SK-N-SH treated with all-trans-retinoic acid at 6 μM for 48 hours (cell line): ENCODE measurements at regions not wholly inside any gene's neighbourhood (a gene's known extent, or its start where the extent isn't known, plus 50 kb on each side); places are given as distances from the start of the nearest gene placed in this dataset.

Experiments
- CREB5 ChIP-seq: fragments of 250-450 bp; sonication (Bioruptor Pico); IDR thresholded peaks from 2 replicates; pipeline ENCODE4 v1.5.1; 2020; ENCODE audit warnings: low read depth, mild to moderate bottlenecking, moderate library complexity
- PATZ1 ChIP-seq: fragments of 250-450 bp; sonication (Bioruptor Pico); IDR thresholded peaks from 2 replicates; pipeline ENCODE4 v1.8.0; 2020; ENCODE audit warnings: mild to moderate bottlenecking, moderate library complexity, borderline replicate concordance
- PPARA ChIP-seq: fragments of 250-450 bp; sonication (Bioruptor Pico); IDR thresholded peaks from 2 replicates; pipeline ENCODE4 v1.5.0; 2020; ENCODE audit warnings: mild to moderate bottlenecking, borderline replicate concordance

- TF ChIP-seq CREB5 (CRISPR knock-in tag): no peak
- no peak for TF ChIP-seq PATZ1 (CRISPR knock-in tag)
- no peak for TF ChIP-seq PPARA (CRISPR knock-in tag)
Observed at GRCh38 chr18:45274026-45274425, 341.2 kb upstream of the SLC14A2 start.
